ENCODE measurements at regions not wholly inside any gene's neighbourhood (a gene's known extent, or its start where the extent isn't known, plus 50 kb on each side); places are given as distances from the start of the nearest gene placed in this dataset.

DNA sequence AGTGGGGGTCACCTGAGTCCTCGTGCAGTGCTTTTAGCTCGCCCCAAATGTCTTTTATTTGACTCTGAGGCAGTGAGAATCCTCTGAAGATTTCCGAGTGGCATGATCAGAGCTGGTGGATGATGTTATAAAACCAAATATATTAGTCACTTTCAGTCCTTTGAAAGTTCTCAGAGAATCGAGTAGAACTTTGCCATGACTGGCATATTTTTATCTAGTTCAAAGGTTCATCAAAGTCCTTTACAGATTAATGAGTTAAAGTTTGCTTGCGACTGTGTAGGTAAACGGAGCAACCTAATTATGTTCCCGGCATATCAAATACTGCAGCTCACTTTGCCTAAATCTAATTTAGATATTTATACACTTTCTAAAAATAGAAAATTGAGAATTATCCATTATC is 498.5 kb upstream of the NOX3 start:
- 77 to 85% methylated on average over 7 of the region's 7 CpGs for WGBS, 2 donors (ENCODE audit: low coverage in 1 of 2)
- no peak for TF ChIP-seq POLR2A (IDR thresholded peaks at IDR 0.05)
- TF ChIP-seq EP300 (IDR thresholded peaks at IDR 0.05; ENCODE audit: low read depth) = no peak
- TF ChIP-seq, protein P1, sequence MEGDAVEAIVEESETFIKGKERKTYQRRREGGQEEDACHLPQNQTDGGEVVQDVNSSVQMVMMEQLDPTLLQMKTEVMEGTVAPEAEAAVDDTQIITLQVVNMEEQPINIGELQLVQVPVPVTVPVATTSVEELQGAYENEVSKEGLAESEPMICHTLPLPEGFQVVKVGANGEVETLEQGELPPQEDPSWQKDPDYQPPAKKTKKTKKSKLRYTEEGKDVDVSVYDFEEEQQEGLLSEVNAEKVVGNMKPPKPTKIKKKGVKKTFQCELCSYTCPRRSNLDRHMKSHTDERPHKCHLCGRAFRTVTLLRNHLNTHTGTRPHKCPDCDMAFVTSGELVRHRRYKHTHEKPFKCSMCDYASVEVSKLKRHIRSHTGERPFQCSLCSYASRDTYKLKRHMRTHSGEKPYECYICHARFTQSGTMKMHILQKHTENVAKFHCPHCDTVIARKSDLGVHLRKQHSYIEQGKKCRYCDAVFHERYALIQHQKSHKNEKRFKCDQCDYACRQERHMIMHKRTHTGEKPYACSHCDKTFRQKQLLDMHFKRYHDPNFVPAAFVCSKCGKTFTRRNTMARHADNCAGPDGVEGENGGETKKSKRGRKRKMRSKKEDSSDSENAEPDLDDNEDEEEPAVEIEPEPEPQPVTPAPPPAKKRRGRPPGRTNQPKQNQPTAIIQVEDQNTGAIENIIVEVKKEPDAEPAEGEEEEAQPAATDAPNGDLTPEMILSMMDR (IDR thresholded peaks at IDR 0.05) = no peak
- no peak for TF ChIP-seq POLR2AphosphoS5 (IDR thresholded peaks at IDR 0.05)
- H3K27me3 ChIP-seq = no peaks in the 10 kb centered on the region
- no peak for DNase-seq
- peaks cover 0 to 4% (median 0%) of the 10 kb centered on the region in 4 donors for H3K4me1 ChIP-seq
- intact Hi-C loops (cut with DNase I; ENCODE audit: low total_unique reads) = no loop called here
- no peaks in the 10 kb centered on the region for H3K36me3 ChIP-seq
- H3K4me3 ChIP-seq = no peak overlapping the region
- in situ Hi-C loops (cut with MboI; ENCODE audit: low pct_ligation_motif_present in 1 of 4, low pct_unique_long_range_greater_than_20kb in 1 of 4, low sequenced_read_pairs in 3 of 4) = no loop called here
- no peaks in the 10 kb centered on the region for H3K9me3 ChIP-seq
- no peak overlapping the region for H3K27ac ChIP-seq

DNA sequence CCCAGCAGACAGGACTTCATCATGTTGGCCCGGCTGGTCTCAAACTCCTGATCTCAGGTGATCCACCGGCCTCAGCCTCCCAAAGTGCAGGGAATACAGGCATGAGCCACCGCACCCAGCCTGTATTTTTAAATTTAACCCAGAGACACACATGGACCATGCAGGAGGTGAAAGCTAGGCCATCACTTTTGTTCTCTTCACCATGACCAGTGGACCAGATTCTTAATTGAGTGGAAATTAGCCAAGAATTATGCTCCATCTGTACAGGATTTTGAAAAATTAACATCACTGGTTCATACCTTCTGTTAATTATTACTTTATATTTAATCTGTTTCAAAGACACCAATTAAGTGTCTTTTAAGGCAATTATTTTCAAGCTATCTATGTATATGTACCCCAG is 493.6 kb upstream of the NOX3 start:
- no peaks in the 10 kb centered on the region for H3K9me3 ChIP-seq
- DNase-seq = no peak
- H3K27ac ChIP-seq = no peak overlapping the region
- TF ChIP-seq POLR2AphosphoS5 (IDR thresholded peaks at IDR 0.05) = no peak
- TF ChIP-seq, protein P1 (IDR thresholded peaks at IDR 0.05) = no peak
- TF ChIP-seq EP300 (IDR thresholded peaks at IDR 0.05; ENCODE audit: low read depth) = no peak
- no peak for TF ChIP-seq POLR2A (IDR thresholded peaks at IDR 0.05)
- no peaks in the 10 kb centered on the region for H3K4me1 ChIP-seq
- H3K36me3 ChIP-seq = no peaks in the 10 kb centered on the region
- no peaks in the 10 kb centered on the region for H3K27me3 ChIP-seq
- intact Hi-C loops (cut with DNase I; ENCODE audit: low total_unique reads) = no loop called here
- WGBS, 2 donors (ENCODE audit: low coverage in 1 of 2) = 93% methylated on average over 3 of the region's 3 CpGs; no CpG with 5 or more reads in 1 of the 2 donors
- in situ Hi-C loops (cut with MboI; ENCODE audit: low pct_ligation_motif_present in 1 of 4, low pct_unique_long_range_greater_than_20kb in 1 of 4, low sequenced_read_pairs in 3 of 4) = no loop called here
- no peak overlapping the region for H3K4me3 ChIP-seq

DNA sequence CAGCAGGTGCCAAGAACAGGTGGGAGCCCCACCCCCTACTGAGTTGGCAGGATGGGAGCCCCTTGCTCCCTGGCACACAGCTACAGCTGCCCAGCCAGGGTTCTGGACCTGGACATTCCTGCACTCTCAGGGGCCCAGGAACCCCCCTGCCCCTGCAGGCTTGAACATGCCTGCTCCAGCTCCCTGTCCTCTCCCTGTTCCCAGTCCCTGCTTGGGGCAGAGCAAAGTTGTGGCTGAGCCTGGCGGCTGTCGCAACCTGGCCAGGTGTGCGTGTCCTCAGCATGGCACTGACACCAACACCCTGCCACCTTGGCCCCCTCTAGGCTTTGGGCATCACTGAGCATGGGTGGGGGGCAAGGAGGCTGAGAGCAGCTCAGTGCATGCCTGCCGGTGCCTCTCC is 491.2 kb upstream of the NOX3 start:
- in situ Hi-C loops (cut with MboI; ENCODE audit: low pct_ligation_motif_present in 1 of 4, low pct_unique_long_range_greater_than_20kb in 1 of 4, low sequenced_read_pairs in 3 of 4) = no loop called here
- no peak for DNase-seq
- no CpG with 5 or more reads among the region's 4 CpGs for WGBS, 2 donors (ENCODE audit: low coverage in 1 of 2)
- Histone ChIP-seq H3K27ac (no peak overlapping the region), H3K4me1 (no peaks in the 10 kb centered on the region), H3K27me3 (no peaks in the 10 kb centered on the region), H3K36me3 (no peaks in the 10 kb centered on the region), H3K9me3 (no peaks in the 10 kb centered on the region), H3K4me3 (no peak overlapping the region)
- TF ChIP-seq, protein P1 (IDR thresholded peaks at IDR 0.05) = no peak
- no peak for TF ChIP-seq EP300 (IDR thresholded peaks at IDR 0.05; ENCODE audit: low read depth)
- no peak for TF ChIP-seq POLR2A (IDR thresholded peaks at IDR 0.05)
- intact Hi-C loops (cut with DNase I; ENCODE audit: low total_unique reads) = no loop called here

DNA sequence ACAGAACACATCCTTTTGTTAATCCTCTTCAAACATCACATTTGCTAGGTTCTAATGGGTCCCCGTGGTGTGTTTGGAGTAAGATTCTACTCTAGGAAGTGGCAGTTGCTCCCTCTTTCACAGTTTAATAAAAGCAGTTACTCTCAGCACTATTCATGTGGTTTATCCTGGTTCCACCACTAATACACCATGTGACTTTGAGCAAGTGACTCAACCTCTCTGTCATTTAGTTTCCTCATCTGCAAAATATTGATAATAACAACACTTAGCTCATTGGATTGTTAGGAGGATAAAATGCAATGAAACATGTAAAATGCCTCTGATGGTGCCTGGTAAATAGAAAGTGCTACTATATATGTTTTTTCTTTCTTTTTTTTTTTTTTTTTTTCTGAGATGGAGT is 488.0 kb upstream of the NOX3 start:
- 57 to 100% methylated on average over 1 of the region's 1 CpG for WGBS, 2 donors (ENCODE audit: low coverage in 1 of 2)
- intact Hi-C loops (cut with DNase I; ENCODE audit: low total_unique reads) (no loop called here), in situ Hi-C loops (cut with MboI; ENCODE audit: low pct_ligation_motif_present in 1 of 4, low pct_unique_long_range_greater_than_20kb in 1 of 4, low sequenced_read_pairs in 3 of 4) (no loop called here)
- no peaks in the 10 kb centered on the region for H3K9me3 ChIP-seq
- DNase-seq = no peak
- H3K4me1 ChIP-seq = peaks cover 0 to 4% (median 0%) of the 10 kb centered on the region in 4 donors
- TF ChIP-seq, protein P1 (IDR thresholded peaks at IDR 0.05) = no peak
- TF ChIP-seq EP300 (IDR thresholded peaks at IDR 0.05; ENCODE audit: low read depth) (no peak), POLR2AphosphoS5 (IDR thresholded peaks at IDR 0.05) (no peak), POLR2A (IDR thresholded peaks at IDR 0.05) (no peak)
- no peaks in the 10 kb centered on the region for H3K36me3 ChIP-seq
- H3K27me3 ChIP-seq = no peaks in the 10 kb centered on the region
- no peak overlapping the region for H3K4me3 ChIP-seq
- H3K27ac ChIP-seq = no peak overlapping the region
